ENCODE measurements at regions not wholly inside any gene's neighbourhood (a gene's known extent, or its start where the extent isn't known, plus 50 kb on each side); places are given as distances from the start of the nearest gene placed in this dataset.

DNA sequence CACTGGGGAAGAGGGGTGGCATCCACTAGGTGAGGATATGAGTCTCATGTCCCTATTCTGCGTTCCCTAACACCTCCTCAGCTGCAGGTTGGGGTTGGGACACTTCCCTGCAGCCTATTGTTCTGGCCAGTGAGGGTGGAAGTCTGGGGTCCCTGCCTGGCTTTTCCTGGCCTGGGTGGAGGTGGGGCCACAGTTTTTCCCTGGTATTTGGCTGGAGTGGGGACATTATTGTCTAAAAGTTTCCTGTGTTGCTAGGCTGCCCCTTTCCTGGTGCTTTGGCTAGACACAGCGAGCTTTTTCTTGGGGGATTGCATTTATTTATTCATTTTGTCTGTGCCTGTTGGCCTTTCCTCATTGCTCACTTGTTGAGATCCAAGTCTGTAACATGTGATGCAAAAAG, 559.5 kb upstream of the IGFBP3 start:
- H3K36me3 ChIP-seq (ENCODE audit: control insufficient read depth in 5 of 5, insufficient read depth in 5 of 5, low read length in 5 of 5) = no peaks in the 10 kb centered on the region
- H3K9ac ChIP-seq (ENCODE audit: low read length in 5 of 5) = no peak overlapping the region
- H3K4me3 ChIP-seq (ENCODE audit: low read depth in 1 of 5, low read length in 5 of 5) = no peak overlapping the region
- H3K27me3 ChIP-seq (ENCODE audit: control insufficient read depth in 5 of 5, insufficient read depth in 4 of 5, low read length in 5 of 5) = no peaks in the 10 kb centered on the region
- H3K27ac ChIP-seq (ENCODE audit: low read depth, low read length) = no peak overlapping the region
- peaks cover 0 to 3% (median 1%) of the 10 kb centered on the region in 5 donors for H3K9me3 ChIP-seq (ENCODE audit: control insufficient read depth in 5 of 5, low read length in 5 of 5)
- peaks cover 0 to 6% (median 0%) of the 10 kb centered on the region in 5 donors for H3K4me1 ChIP-seq (ENCODE audit: control insufficient read depth in 5 of 5, insufficient read depth in 5 of 5, low read length in 5 of 5)

DNA sequence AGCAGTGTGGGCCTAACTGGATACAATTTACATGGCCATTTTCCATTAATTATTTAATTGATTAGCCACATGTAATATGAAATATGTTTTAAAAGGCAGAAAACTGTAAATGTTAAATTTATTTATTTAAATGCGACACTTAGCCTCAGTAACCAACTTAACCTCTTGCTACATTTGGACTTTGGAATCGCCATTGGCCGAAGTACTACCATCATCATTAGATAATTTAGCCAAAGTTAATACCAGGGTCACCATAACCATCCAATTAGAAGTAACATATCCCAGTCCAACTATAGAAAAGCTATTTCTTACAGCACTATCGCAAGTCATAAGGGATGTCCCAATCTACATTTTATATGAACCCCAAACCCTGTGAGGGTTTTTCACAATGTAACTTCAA, 558.6 kb upstream of the IGFBP3 start:
- no peaks in the 10 kb centered on the region for H3K36me3 ChIP-seq (ENCODE audit: control insufficient read depth in 5 of 5, insufficient read depth in 5 of 5, low read length in 5 of 5)
- no peak overlapping the region for H3K4me3 ChIP-seq (ENCODE audit: low read depth in 1 of 5, low read length in 5 of 5)
- H3K9me3 ChIP-seq (ENCODE audit: control insufficient read depth in 5 of 5, low read length in 5 of 5) = peaks cover 0 to 10% (median 4%) of the 10 kb centered on the region in 5 donors
- no peaks in the 10 kb centered on the region for H3K27me3 ChIP-seq (ENCODE audit: control insufficient read depth in 5 of 5, insufficient read depth in 4 of 5, low read length in 5 of 5)
- no peak overlapping the region for H3K27ac ChIP-seq (ENCODE audit: low read depth, low read length)
- peaks cover 0 to 6% (median 0%) of the 10 kb centered on the region in 5 donors for H3K4me1 ChIP-seq (ENCODE audit: control insufficient read depth in 5 of 5, insufficient read depth in 5 of 5, low read length in 5 of 5)
- H3K9ac ChIP-seq (ENCODE audit: low read length in 5 of 5) = no peak overlapping the region

DNA sequence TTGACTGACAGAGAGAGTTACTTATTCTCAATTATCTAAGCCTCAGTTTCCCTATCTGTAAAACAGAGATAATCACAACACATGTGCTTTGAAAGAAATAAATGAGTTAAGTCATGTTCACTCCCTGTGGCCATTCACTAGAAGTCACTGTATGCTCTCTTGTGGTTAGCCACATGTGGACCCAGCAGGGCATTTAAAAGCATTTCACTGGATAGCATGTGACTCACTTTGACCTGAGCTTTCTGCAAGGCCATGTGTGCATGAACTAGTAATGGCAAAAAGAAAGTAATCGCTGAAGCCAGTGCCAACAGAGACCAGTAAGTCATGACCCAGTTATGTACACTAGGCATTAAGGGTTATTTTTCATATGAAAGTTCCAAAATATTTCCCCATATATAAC, 557.0 kb upstream of the IGFBP3 start:
- Histone ChIP-seq H3K27me3 (ENCODE audit: control insufficient read depth in 5 of 5, insufficient read depth in 4 of 5, low read length in 5 of 5) (no peaks in the 10 kb centered on the region), H3K9me3 (ENCODE audit: control insufficient read depth in 5 of 5, low read length in 5 of 5) (peaks cover 0 to 12% (median 4%) of the 10 kb centered on the region in 5 donors), H3K4me3 (ENCODE audit: low read depth in 1 of 5, low read length in 5 of 5) (no peak overlapping the region), H3K9ac (ENCODE audit: low read length in 5 of 5) (no peak overlapping the region), H3K4me1 (ENCODE audit: control insufficient read depth in 5 of 5, insufficient read depth in 5 of 5, low read length in 5 of 5) (peaks cover 0 to 6% (median 0%) of the 10 kb centered on the region in 5 donors), H3K27ac (ENCODE audit: low read depth, low read length) (no peak overlapping the region), H3K36me3 (ENCODE audit: control insufficient read depth in 5 of 5, insufficient read depth in 5 of 5, low read length in 5 of 5) (no peaks in the 10 kb centered on the region)

DNA sequence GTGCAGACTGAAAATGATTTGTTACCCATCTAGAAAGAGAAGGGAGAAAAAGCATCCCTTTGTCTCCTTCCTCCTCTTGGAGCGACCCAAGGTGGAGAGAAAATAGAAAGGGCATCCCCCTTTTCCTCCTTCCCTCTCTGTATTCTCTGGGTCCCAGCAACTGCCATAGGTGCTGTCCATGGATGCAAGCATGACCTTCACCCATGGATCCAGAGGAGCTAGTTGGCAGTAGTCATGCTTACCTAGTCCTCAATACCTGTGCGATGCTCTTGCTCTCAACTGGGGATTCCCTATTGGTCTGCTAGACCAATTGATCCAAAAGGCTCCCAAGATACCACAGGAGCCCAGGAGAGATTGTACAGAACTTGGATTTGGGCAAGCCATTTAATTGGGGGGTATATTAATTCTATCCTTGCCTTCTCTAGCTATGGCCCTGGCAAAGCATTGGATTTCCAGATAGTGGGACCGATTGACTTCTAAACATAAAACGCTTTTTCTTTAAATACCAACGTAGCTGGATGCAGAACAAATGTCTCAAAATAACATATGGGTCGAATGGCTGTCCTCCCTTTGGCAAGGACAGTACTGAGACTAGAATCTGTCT, 547.8 kb upstream of the IGFBP3 start:
- Histone ChIP-seq H3K4me1 (ENCODE audit: control insufficient read depth in 5 of 5, insufficient read depth in 5 of 5, low read length in 5 of 5) (no peaks in the 10 kb centered on the region), H3K9ac (ENCODE audit: low read length in 5 of 5) (no peak overlapping the region), H3K9me3 (ENCODE audit: control insufficient read depth in 5 of 5, low read length in 5 of 5) (peaks cover 39 to 91% (median 74%) of the 10 kb centered on the region in 5 donors), H3K4me3 (ENCODE audit: low read depth in 1 of 5, low read length in 5 of 5) (peak overlapping the region in 3 of 5 donors; percentile 6 to 31 (median 19)), H3K27me3 (ENCODE audit: control insufficient read depth in 5 of 5, insufficient read depth in 4 of 5, low read length in 5 of 5) (no peaks in the 10 kb centered on the region), H3K27ac (ENCODE audit: low read depth, low read length) (no peak overlapping the region), H3K36me3 (ENCODE audit: control insufficient read depth in 5 of 5, insufficient read depth in 5 of 5, low read length in 5 of 5) (no peaks in the 10 kb centered on the region)

DNA sequence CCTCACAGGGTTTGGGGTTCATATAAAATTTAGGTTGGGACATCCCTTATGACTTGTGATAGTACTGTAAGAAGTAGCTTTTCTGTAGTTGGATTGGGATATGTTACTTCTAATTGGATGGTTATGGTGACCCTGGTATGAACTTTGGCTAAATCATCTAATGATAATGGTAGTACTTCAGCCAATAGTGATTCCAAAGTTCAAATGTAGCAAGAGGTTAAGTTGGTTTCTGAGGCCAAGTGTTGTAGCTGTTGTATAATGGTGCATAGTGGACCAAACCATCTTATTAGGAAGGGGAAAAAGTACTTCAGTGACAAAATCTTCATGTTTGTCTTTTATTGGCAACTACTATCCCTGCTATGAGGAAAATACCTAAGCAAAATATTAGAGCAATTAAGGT, 542.1 kb upstream of the IGFBP3 start:
- Histone ChIP-seq H3K9ac (ENCODE audit: low read length in 5 of 5) (no peak overlapping the region), H3K4me3 (ENCODE audit: low read depth in 1 of 5, low read length in 5 of 5) (no peak overlapping the region), H3K4me1 (ENCODE audit: control insufficient read depth in 5 of 5, insufficient read depth in 5 of 5, low read length in 5 of 5) (no peaks in the 10 kb centered on the region), H3K27me3 (ENCODE audit: control insufficient read depth in 5 of 5, insufficient read depth in 4 of 5, low read length in 5 of 5) (no peaks in the 10 kb centered on the region), H3K36me3 (ENCODE audit: control insufficient read depth in 5 of 5, insufficient read depth in 5 of 5, low read length in 5 of 5) (no peaks in the 10 kb centered on the region), H3K9me3 (ENCODE audit: control insufficient read depth in 5 of 5, low read length in 5 of 5) (peaks cover 15 to 76% (median 56%) of the 10 kb centered on the region in 5 donors), H3K27ac (ENCODE audit: low read depth, low read length) (no peak overlapping the region)

DNA sequence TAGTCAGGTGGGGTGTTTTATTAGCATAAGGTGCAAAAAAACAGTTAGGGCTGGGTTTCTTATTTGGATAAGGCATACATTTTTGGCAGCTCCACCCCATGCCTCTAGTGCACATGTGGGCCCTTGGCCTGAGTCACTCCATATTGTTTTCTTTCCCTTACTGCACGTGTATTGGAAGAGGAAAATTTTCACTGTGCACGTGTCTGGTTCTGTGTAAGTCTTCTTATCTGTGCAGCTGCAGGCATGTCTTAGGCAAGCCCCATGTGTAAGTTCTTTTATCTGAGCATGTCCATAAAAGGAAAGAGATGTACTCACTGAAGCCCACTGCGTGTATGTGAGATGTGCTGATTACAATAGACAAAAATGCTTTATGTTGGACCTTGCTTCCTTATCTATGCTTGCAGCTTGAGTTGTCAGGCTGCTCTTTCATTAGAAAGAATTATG, 540.3 kb upstream of the IGFBP3 start:
- Histone ChIP-seq H3K9ac (ENCODE audit: low read length in 5 of 5) (no peak overlapping the region), H3K36me3 (ENCODE audit: control insufficient read depth in 5 of 5, insufficient read depth in 5 of 5, low read length in 5 of 5) (no peaks in the 10 kb centered on the region), H3K4me1 (ENCODE audit: control insufficient read depth in 5 of 5, insufficient read depth in 5 of 5, low read length in 5 of 5) (peaks cover 0 to 1% (median 0%) of the 10 kb centered on the region in 5 donors), H3K27ac (ENCODE audit: low read depth, low read length) (no peak overlapping the region), H3K4me3 (ENCODE audit: low read depth in 1 of 5, low read length in 5 of 5) (peak overlapping the region in 3 of 5 donors; percentile 3 to 13 (median 8)), H3K27me3 (ENCODE audit: control insufficient read depth in 5 of 5, insufficient read depth in 4 of 5, low read length in 5 of 5) (no peaks in the 10 kb centered on the region), H3K9me3 (ENCODE audit: control insufficient read depth in 5 of 5, low read length in 5 of 5) (peaks cover 3 to 58% (median 38%) of the 10 kb centered on the region in 5 donors)

DNA sequence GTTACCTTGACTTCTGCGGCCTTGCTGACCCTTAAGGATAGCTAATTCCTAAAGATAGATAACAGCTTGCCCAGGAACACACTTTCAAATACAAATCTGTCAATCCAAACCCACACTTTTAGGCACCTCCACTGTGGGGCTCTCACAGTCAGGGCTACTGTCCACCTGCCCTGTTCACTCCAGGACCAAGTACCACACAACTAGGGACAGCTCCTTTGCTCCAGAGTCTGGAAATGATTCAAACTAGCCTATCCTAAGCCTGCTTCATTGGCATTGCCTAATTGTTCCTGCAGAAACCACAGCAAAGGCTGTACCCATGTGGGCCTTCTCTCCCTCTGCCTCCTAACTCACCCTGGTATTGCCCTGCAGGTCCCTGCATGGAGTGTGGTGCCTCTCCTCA, 538.9 kb upstream of the IGFBP3 start:
- no peak overlapping the region for H3K9ac ChIP-seq (ENCODE audit: low read length in 5 of 5)
- peak overlapping the region in 1 of 5 donors; percentile 9 for H3K4me3 ChIP-seq (ENCODE audit: low read depth in 1 of 5, low read length in 5 of 5)
- H3K27ac ChIP-seq (ENCODE audit: low read depth, low read length) = no peak overlapping the region
- H3K36me3 ChIP-seq (ENCODE audit: control insufficient read depth in 5 of 5, insufficient read depth in 5 of 5, low read length in 5 of 5) = no peaks in the 10 kb centered on the region
- peaks cover 0 to 44% (median 30%) of the 10 kb centered on the region in 5 donors for H3K9me3 ChIP-seq (ENCODE audit: control insufficient read depth in 5 of 5, low read length in 5 of 5)
- H3K4me1 ChIP-seq (ENCODE audit: control insufficient read depth in 5 of 5, insufficient read depth in 5 of 5, low read length in 5 of 5) = peaks cover 0 to 13% (median 7%) of the 10 kb centered on the region in 5 donors
- H3K27me3 ChIP-seq (ENCODE audit: control insufficient read depth in 5 of 5, insufficient read depth in 4 of 5, low read length in 5 of 5) = no peaks in the 10 kb centered on the region

DNA sequence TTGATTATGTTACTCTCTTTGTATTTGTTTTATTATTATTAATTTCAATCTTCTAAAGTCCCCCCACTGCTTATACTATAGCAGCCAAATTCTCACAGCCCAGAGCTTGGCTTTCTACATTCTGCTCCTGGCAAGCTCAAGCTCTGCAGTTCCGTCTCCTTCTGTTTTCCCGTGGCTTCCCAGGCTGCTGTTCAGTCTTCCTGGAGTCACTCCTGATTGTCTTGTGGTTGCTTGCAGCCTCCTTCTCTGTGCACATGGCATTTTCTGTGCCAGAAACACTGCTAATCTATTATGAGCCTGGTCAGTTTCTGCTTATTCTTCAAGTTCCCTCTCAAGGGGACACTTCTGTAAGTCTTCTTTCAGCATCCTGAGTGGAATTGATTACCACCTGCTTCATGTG, 533.7 kb upstream of the IGFBP3 start:
- H3K27ac ChIP-seq (ENCODE audit: low read depth, low read length) = no peak overlapping the region

DNA sequence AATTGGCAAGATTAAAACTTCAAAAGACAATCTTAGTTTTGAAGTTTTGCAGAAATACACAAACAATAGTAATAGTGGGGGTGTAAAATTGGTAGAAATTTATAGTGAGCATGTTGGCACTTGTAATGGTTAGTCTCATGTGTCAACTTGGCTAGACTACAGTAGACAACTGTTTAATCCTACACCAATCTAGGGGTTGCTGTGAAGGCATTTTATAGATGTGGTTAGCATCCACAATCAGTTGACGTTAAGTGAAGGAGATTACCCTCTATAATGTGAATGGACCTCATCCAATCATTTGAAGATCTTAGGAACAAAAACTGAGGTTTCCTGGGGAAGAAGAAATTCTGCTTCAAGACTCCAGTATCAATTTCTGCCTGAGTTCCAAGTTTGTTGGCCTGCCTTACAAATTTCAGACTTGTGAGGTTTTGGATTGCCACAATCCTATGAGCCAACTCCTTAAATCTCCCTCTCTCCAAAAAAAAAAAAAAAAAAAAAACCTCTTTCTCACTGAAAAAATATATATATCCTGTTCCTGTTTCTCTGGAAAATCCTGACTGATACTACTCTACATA, 531.6 kb upstream of the IGFBP3 start:
- Histone ChIP-seq H3K27me3 (ENCODE audit: control insufficient read depth in 5 of 5, insufficient read depth in 4 of 5, low read length in 5 of 5) (no peaks in the 10 kb centered on the region), H3K4me1 (ENCODE audit: control insufficient read depth in 5 of 5, insufficient read depth in 5 of 5, low read length in 5 of 5) (peaks cover 0 to 15% (median 9%) of the 10 kb centered on the region in 5 donors), H3K9ac (ENCODE audit: low read length in 5 of 5) (no peak overlapping the region), H3K27ac (ENCODE audit: low read depth, low read length) (no peak overlapping the region), H3K9me3 (ENCODE audit: control insufficient read depth in 5 of 5, low read length in 5 of 5) (peaks cover 0 to 3% (median 0%) of the 10 kb centered on the region in 5 donors), H3K4me3 (ENCODE audit: low read depth in 1 of 5, low read length in 5 of 5) (no peak overlapping the region), H3K36me3 (ENCODE audit: control insufficient read depth in 5 of 5, insufficient read depth in 5 of 5, low read length in 5 of 5) (no peaks in the 10 kb centered on the region)

More for the DNA sequence above, 533.7 kb upstream of the IGFBP3 start:
- H3K9ac ChIP-seq (ENCODE audit: low read length in 5 of 5) = no peak overlapping the region
- H3K27me3 ChIP-seq (ENCODE audit: control insufficient read depth in 5 of 5, insufficient read depth in 4 of 5, low read length in 5 of 5) = no peaks in the 10 kb centered on the region
- H3K36me3 ChIP-seq (ENCODE audit: control insufficient read depth in 5 of 5, insufficient read depth in 5 of 5, low read length in 5 of 5) = no peaks in the 10 kb centered on the region
- peaks cover 0 to 5% (median 3%) of the 10 kb centered on the region in 5 donors for H3K9me3 ChIP-seq (ENCODE audit: control insufficient read depth in 5 of 5, low read length in 5 of 5)
- H3K4me1 ChIP-seq (ENCODE audit: control insufficient read depth in 5 of 5, insufficient read depth in 5 of 5, low read length in 5 of 5) = peaks cover 0 to 15% (median 9%) of the 10 kb centered on the region in 5 donors
- H3K4me3 ChIP-seq (ENCODE audit: low read depth in 1 of 5, low read length in 5 of 5) = no peak overlapping the region

DNA sequence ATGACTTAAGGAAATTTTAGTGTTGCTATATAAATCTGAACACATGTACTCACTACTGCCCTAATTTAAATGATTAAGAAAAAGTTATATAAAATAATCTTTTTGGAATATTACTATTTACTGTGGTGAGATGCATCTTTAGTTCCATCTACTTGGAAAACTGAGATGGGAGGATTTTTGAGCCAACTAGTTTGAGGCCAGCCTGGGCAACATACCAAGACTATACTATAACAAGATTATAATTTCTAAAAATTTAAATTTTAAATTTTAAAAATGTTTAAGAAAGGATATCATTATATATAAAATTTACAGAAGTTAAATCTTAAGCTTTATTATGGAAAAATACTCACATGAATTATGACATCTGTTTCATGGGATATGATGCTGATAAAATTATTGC, 530.8 kb upstream of the IGFBP3 start:
- Histone ChIP-seq H3K27me3 (ENCODE audit: control insufficient read depth in 5 of 5, insufficient read depth in 4 of 5, low read length in 5 of 5) (no peaks in the 10 kb centered on the region), H3K36me3 (ENCODE audit: control insufficient read depth in 5 of 5, insufficient read depth in 5 of 5, low read length in 5 of 5) (no peaks in the 10 kb centered on the region)

More for the DNA sequence above, 530.8 kb upstream of the IGFBP3 start:
- Histone ChIP-seq H3K9ac (ENCODE audit: low read length in 5 of 5) (no peak overlapping the region), H3K4me1 (ENCODE audit: control insufficient read depth in 5 of 5, insufficient read depth in 5 of 5, low read length in 5 of 5) (peaks cover 0 to 15% (median 9%) of the 10 kb centered on the region in 5 donors), H3K27ac (ENCODE audit: low read depth, low read length) (no peak overlapping the region), H3K9me3 (ENCODE audit: control insufficient read depth in 5 of 5, low read length in 5 of 5) (peaks cover 0 to 3% (median 0%) of the 10 kb centered on the region in 5 donors), H3K4me3 (ENCODE audit: low read depth in 1 of 5, low read length in 5 of 5) (no peak overlapping the region)
